Uterus (tissue), 2 donors: ENCODE measurements at regions not wholly inside any gene's neighbourhood (a gene's known extent, or its start where the extent isn't known, plus 50 kb on each side); places are given as distances from the start of the nearest gene placed in this dataset.

Experiments
- POLR2A ChIP-seq, 2 donors: fragments of 450-650 bp; IDR thresholded peaks; one replicate each; pipeline ENCODE4 v1.6.1; 2016; ENCODE audit warnings: antibody characterized with exemption in 2 of 2, mild to moderate bottlenecking in 1 of 2, moderate library complexity in 1 of 2
- TF ChIP-seq, protein P1 (sequence below), 4 experiments: fragments of 200-600 bp in 2 of 4; fragments of 450-650 bp in 2 of 4; sonication (generic) in 2 of 4; IDR thresholded peaks; one replicate each; pipeline ENCODE4 v1.5.1; 2016 to 2019; ENCODE audit warnings: antibody characterized with exemption in 4 of 4, mild to moderate bottlenecking in 2 of 4, moderate library complexity in 1 of 4

DNA sequence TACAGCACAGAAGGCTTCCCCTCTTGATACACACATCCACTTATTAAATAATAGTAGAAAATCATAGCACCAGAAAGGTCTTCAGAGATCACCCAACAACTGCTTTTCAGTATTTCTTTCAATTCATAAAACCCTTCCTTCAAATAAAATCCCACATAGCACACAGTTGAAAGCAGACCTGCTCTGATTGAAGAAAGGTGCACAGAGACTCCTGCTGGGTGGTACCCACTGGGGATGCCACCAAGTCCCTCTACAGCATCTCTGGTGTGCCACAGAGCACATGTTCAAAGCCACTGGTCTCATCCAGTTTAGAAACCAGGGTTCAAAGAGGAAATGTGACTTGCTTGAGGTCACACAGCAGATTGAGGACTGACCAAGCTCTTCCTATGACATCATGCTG is 427.5 kb downstream of the BCL11B start:
- TF ChIP-seq, protein P1, sequence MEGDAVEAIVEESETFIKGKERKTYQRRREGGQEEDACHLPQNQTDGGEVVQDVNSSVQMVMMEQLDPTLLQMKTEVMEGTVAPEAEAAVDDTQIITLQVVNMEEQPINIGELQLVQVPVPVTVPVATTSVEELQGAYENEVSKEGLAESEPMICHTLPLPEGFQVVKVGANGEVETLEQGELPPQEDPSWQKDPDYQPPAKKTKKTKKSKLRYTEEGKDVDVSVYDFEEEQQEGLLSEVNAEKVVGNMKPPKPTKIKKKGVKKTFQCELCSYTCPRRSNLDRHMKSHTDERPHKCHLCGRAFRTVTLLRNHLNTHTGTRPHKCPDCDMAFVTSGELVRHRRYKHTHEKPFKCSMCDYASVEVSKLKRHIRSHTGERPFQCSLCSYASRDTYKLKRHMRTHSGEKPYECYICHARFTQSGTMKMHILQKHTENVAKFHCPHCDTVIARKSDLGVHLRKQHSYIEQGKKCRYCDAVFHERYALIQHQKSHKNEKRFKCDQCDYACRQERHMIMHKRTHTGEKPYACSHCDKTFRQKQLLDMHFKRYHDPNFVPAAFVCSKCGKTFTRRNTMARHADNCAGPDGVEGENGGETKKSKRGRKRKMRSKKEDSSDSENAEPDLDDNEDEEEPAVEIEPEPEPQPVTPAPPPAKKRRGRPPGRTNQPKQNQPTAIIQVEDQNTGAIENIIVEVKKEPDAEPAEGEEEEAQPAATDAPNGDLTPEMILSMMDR (IDR thresholded peaks at IDR 0.05), result no peak
- no peak for TF ChIP-seq POLR2A (IDR thresholded peaks at IDR 0.05)
